ENCODE measurements at regions not wholly inside any gene's neighbourhood (a gene's known extent, or its start where the extent isn't known, plus 50 kb on each side); places are given as distances from the start of the nearest gene placed in this dataset.

GRCh38 chr17:31598399-31598782, 206.9 kb downstream of the RAB11FIP4 start:
- H3K79me1 ChIP-seq (ENCODE audit: low read depth, low read length): no peaks in the 10 kb centered on the region
- no peak overlapping the region for H2AK5ac ChIP-seq (ENCODE audit: low read depth, low read length)
- no peak overlapping the region for H4K91ac ChIP-seq (replicated peaks; ENCODE audit: insufficient read length, low read length)
- H2AFZ ChIP-seq (ENCODE audit: low read length): no peak overlapping the region
- no peak overlapping the region for H3K4me3 ChIP-seq (ENCODE audit: extremely low read depth in 1 of 4, insufficient read depth in 2 of 4, low read depth in 3 of 4, low read length in 4 of 4)
- 0 out of 2 replicates have a peak overlapping the region, but pooled peaks have one; percentile 13 for H2BK12ac ChIP-seq (ENCODE audit: low read depth, low read length)
- H4K5ac ChIP-seq (ENCODE audit: insufficient read length, low read depth, low read length): no peak overlapping the region
- no peak overlapping the region for H3K9ac ChIP-seq (replicated peaks in 1 of 4; ENCODE audit: extremely low read depth in 1 of 4, low read depth in 3 of 4, low read length in 3 of 4)
- no peak overlapping the region for H2BK120ac ChIP-seq (replicated peaks; ENCODE audit: low read depth, low read length)
- no peak overlapping the region for H2BK15ac ChIP-seq (ENCODE audit: low read length)
- H3K27ac ChIP-seq (ENCODE audit: low read depth, low read length): no peak overlapping the region
- no peak overlapping the region for H3K23ac ChIP-seq (ENCODE audit: insufficient read length)
- no peak overlapping the region; the same call in 1 of the 2 replicates for H4K8ac ChIP-seq (ENCODE audit: extremely low read depth, insufficient read depth, low read length)
- H3K79me2 ChIP-seq (ENCODE audit: control insufficient read depth in 1 of 2, insufficient read depth in 2 of 2, low read length in 2 of 2): no peaks in the 10 kb centered on the region
- no peak overlapping the region for H3K4me2 ChIP-seq (ENCODE audit: insufficient read depth in 1 of 2, low read depth in 2 of 2, low read length in 2 of 2)
- H2BK5ac ChIP-seq (ENCODE audit: low read depth, low read length): no peak overlapping the region
- H3K56ac ChIP-seq (replicated peaks; ENCODE audit: insufficient read length, low read depth, low read length): no peak overlapping the region
- DNase-seq (ENCODE audit: low read depth in 1 of 2, low spot score in 2 of 2): no peak
- H3K4ac ChIP-seq (replicated peaks; ENCODE audit: insufficient read length, low read depth, low read length): no peak overlapping the region
- H3K27me3 ChIP-seq (replicated peaks in 1 of 4; ENCODE audit: control insufficient read depth in 3 of 4, extremely low read depth in 1 of 4, insufficient read depth in 3 of 4, low read length in 3 of 4): no peaks in the 10 kb centered on the region
- H2BK20ac ChIP-seq (ENCODE audit: low read length): no peak overlapping the region; the same call in 1 of the 2 replicates
- H3K23me2 ChIP-seq (ENCODE audit: low read depth, low read length): no peaks in the 10 kb centered on the region
- no peaks in the 10 kb centered on the region for H3K9me3 ChIP-seq (ENCODE audit: insufficient read depth in 2 of 2, low read depth in 1 of 2, low read length in 1 of 2)
- H3K36me3 ChIP-seq (ENCODE audit: control insufficient read depth in 2 of 4, insufficient read depth in 4 of 4, low read length in 3 of 4): no peaks in the 10 kb centered on the region
- H3K4me1 ChIP-seq (replicated peaks in 1 of 4; ENCODE audit: control insufficient read depth in 3 of 4, insufficient read depth in 4 of 4, low read length in 3 of 4): peaks cover 0 to 8% (median 3%) of the 10 kb centered on the region in 4 experiments; a peak in 4 of 7 replicates
- no peaks in the 10 kb centered on the region for H4K20me1 ChIP-seq (replicated peaks in 1 of 2; ENCODE audit: control insufficient read depth in 1 of 2, insufficient read depth in 2 of 2, low read length in 2 of 2)
- CTCF ChIA-PET (ENCODE audit: partially characterized antibody): interaction anchor here (1.2 kb wide), 1 partner anchor 21 kb away, joined by 3 read pairs; no protein-coding TSS in a partner anchor
- POLR2A ChIA-PET (ENCODE audit: partially characterized antibody): interaction anchor here (1.3 kb wide), 1 partner anchor 39 kb away, joined by 3 read pairs; no protein-coding TSS in a partner anchor
- no peak overlapping the region for H3K14ac ChIP-seq (ENCODE audit: insufficient read length)
- FAIRE-seq: no peak
- WGBS, 2 experiments (ENCODE audit: extremely low coverage in 1 of 2, insufficient coverage in 1 of 2, insufficient read length in 1 of 2, insufficient replicate concordance in 2 of 2, low coverage in 1 of 2, low lambda C conversion rate in 2 of 2, missing lambda C conversion rate in 1 of 2): 88% methylated on average over 4 of the region's 4 CpGs; no CpG with 5 or more reads in 1 of the 2 experiments
- no peak overlapping the region for H3K18ac ChIP-seq (ENCODE audit: extremely low read depth, low read length)
- TF ChIP-seq NRF1 (IDR thresholded peaks at IDR 0.05; ENCODE audit: low read depth, low read length) (no peak), GTF2F1 (IDR thresholded peaks at IDR 0.05; ENCODE audit: borderline replicate concordance, low read depth, low read length) (no peak), FOSL1 (IDR thresholded peaks at IDR 0.05; ENCODE audit: insufficient read depth, low read depth, low read length) (no peak), EZH2 (IDR thresholded peaks at IDR 0.05; ENCODE audit: low read depth, low read length, severe bottlenecking) (no peak), CREB1 (IDR thresholded peaks at IDR 0.05) (no peak), SP1 (IDR thresholded peaks at IDR 0.05; ENCODE audit: low read depth, low read length) (no peak), JUND (IDR thresholded peaks at IDR 0.05; ENCODE audit: low read length) (no peak), BACH1 (IDR thresholded peaks at IDR 0.05; ENCODE audit: low read length) (no peak), TAF7 (optimal IDR thresholded peaks at IDR 0.05; ENCODE audit: borderline replicate concordance, low read depth, low read length) (no peak), RBBP5 (IDR thresholded peaks at IDR 0.05; ENCODE audit: borderline replicate concordance, low read depth, low read length) (no peak)

All from H1 (cell line).